SK-N-SH (cell line): ENCODE measurements at regions not wholly inside any gene's neighbourhood (a gene's known extent, or its start where the extent isn't known, plus 50 kb on each side); places are given as distances from the start of the nearest gene placed in this dataset.

Source experiments
- CHD2 ChIP-seq: fragments of 150-350 bp; IDR thresholded peaks from 2 replicates; pipeline ENCODE4 v1.6.1; 2018; ENCODE audit warnings: low read length; ENCODE audit not compliant: partially characterized antibody
- EP300 ChIP-seq, 2 experiments: IDR thresholded peaks; 2 replicates each; pipeline versions ENCODE4 v1.4.0 to v1.6.1; 2012; ENCODE audit warnings: borderline replicate concordance in 1 of 2, low read depth in 1 of 2, low read length in 1 of 2
- EZH2phosphoT487 ChIP-seq: fragments of 200-600 bp; sonication (generic); IDR thresholded peaks from 2 replicates; pipeline ENCODE4 v1.6.1; 2017; ENCODE audit warnings: low read depth, mixed run types, mild to moderate bottlenecking, antibody characterized with exemption, moderate library complexity, borderline replicate concordance
- GABPA ChIP-seq: IDR thresholded peaks from 2 replicates; pipeline ENCODE4 v1.4.0; 2012; ENCODE audit warnings: low read depth, mild to moderate bottlenecking
- POLR2AphosphoS5 ChIP-seq: IDR thresholded peaks from 2 replicates; pipeline ENCODE4 v1.6.1; 2012; ENCODE audit warnings: low read depth, low read length
- TAF1 ChIP-seq: IDR thresholded peaks from 2 replicates; pipeline ENCODE4 v1.6.1; 2012; ENCODE audit warnings: low read depth, mild to moderate bottlenecking, low read length, moderate library complexity, borderline replicate concordance
- TCF12 ChIP-seq: IDR thresholded peaks from 2 replicates; pipeline ENCODE4 v1.4.0; 2012
- TEAD4 ChIP-seq: IDR thresholded peaks from 2 replicates; pipeline ENCODE4 v1.4.0; 2012; ENCODE audit warnings: mild to moderate bottlenecking, borderline replicate concordance; ENCODE audit not compliant: insufficient read depth
- TF ChIP-seq, protein P1 (sequence below): fragments of 200-600 bp; sonication (generic); IDR thresholded peaks from 2 replicates; pipeline ENCODE4 v1.6.1; 2017; ENCODE audit warnings: antibody characterized with exemption, mild to moderate bottlenecking, moderate library complexity

DNA sequence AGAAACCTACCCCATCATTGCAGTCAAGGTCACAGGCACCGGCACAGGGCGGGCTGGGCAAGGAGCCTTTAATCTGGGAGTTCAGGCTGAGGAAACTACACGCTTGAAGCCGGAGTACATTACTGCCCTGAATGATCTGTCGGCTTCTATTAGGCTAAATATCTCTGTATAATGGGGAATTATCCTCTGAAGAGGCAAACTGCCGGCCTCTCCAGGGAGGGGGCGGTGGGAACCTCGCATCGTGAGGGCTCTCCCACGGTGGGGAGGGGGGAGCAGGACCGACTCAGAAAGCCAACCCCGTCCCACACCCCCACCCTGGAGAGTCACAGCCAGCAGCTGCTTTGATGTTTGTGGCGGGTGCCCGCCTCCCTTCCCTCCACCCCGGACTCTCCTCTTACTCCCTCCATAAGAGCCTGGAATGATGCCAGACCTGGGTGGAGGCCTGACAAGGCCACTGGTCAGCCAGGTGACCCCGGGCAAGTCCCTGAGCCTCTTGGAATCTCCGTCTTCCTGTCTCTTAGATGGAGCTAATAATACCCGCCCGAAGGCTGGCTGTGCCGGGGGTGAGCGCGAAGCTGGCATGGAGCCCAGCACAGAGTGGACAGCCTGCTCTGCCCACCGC, 63.4 kb upstream of the LINGO1 start:
- TF ChIP-seq TCF12 = no peak
- no peak for TF ChIP-seq TAF1
- TF ChIP-seq, protein P1, sequence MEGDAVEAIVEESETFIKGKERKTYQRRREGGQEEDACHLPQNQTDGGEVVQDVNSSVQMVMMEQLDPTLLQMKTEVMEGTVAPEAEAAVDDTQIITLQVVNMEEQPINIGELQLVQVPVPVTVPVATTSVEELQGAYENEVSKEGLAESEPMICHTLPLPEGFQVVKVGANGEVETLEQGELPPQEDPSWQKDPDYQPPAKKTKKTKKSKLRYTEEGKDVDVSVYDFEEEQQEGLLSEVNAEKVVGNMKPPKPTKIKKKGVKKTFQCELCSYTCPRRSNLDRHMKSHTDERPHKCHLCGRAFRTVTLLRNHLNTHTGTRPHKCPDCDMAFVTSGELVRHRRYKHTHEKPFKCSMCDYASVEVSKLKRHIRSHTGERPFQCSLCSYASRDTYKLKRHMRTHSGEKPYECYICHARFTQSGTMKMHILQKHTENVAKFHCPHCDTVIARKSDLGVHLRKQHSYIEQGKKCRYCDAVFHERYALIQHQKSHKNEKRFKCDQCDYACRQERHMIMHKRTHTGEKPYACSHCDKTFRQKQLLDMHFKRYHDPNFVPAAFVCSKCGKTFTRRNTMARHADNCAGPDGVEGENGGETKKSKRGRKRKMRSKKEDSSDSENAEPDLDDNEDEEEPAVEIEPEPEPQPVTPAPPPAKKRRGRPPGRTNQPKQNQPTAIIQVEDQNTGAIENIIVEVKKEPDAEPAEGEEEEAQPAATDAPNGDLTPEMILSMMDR = no peak
- no peak for TF ChIP-seq TEAD4
- no peak for TF ChIP-seq POLR2AphosphoS5
- no peak for TF ChIP-seq CHD2
- TF ChIP-seq GABPA = no peak
- TF ChIP-seq EP300 (IDR thresholded peaks at IDR 0.05; ENCODE audit: borderline replicate concordance in 1 of 2, low read depth in 1 of 2, low read length in 1 of 2) = no peak
- no peak for TF ChIP-seq EZH2phosphoT487
